ENCODE measurements at regions not wholly inside any gene's neighbourhood (a gene's known extent, or its start where the extent isn't known, plus 50 kb on each side); places are given as distances from the start of the nearest gene placed in this dataset.

GRCh38 chr15:39468331-39468730 is 112.5 kb upstream of the THBS1 start:
- TF ChIP-seq TEAD4 (IDR thresholded peaks at IDR 0.05; ENCODE audit: borderline replicate concordance, insufficient read depth) (no peak), USF2 (IDR thresholded peaks at IDR 0.05; ENCODE audit: borderline replicate concordance, low read depth, low read length) (no peak), RAD21 (IDR thresholded peaks at IDR 0.05; ENCODE audit: low read length) (no peak), SIN3A (IDR thresholded peaks at IDR 0.05; ENCODE audit: borderline replicate concordance, low read depth, low read length) (no peak)
- Histone ChIP-seq H3K36me3 (replicated peaks in 1 of 2; ENCODE audit: control insufficient read depth in 1 of 2, insufficient read depth in 2 of 2, low read length in 1 of 2) (no peaks in the 10 kb centered on the region), H3K4me2 (no peak overlapping the region), H4K20me1 (ENCODE audit: insufficient read depth) (no peaks in the 10 kb centered on the region), H3K27me3 (ENCODE audit: insufficient read depth) (no peaks in the 10 kb centered on the region), H3K4me1 (ENCODE audit: control insufficient read depth in 1 of 2, insufficient read depth in 2 of 2, low read depth in 1 of 2, low read length in 1 of 2) (no peaks in the 10 kb centered on the region; a peak in 1 of 4 replicates), H2AFZ (ENCODE audit: low read depth) (no peak overlapping the region), H3K9me3 (no peaks in the 10 kb centered on the region), H3K79me2 (ENCODE audit: insufficient read depth) (no peaks in the 10 kb centered on the region), H3K9me2 (no peaks in the 10 kb centered on the region), H3K4me3 (ENCODE audit: low read depth in 2 of 2, low read length in 1 of 2) (no peak overlapping the region), H3F3A (replicated peaks; ENCODE audit: insufficient read depth) (no peaks in the 10 kb centered on the region), H3K27ac (ENCODE audit: low read depth in 2 of 2, low read length in 1 of 2) (no peak overlapping the region), H3K9ac (no peak overlapping the region)
- ChIA-PET POLR2A (no interaction called here), CTCF (no interaction called here)
- no peak for DNase-seq
- 75% methylated on average over 4 of the region's 4 CpGs for WGBS (ENCODE audit: low lambda C conversion rate)

- no peak for DNase-seq
- TF ChIP-seq RAD21 (IDR thresholded peaks at IDR 0.05; ENCODE audit: low read length) (no peak), USF1 (IDR thresholded peaks at IDR 0.05; ENCODE audit: borderline replicate concordance, low read depth) (no peak), USF2 (IDR thresholded peaks at IDR 0.05; ENCODE audit: borderline replicate concordance, low read depth, low read length) (no peak), CTCF (IDR thresholded peaks at IDR 0.05) (no peak), ZBTB33 (IDR thresholded peaks at IDR 0.05; ENCODE audit: borderline replicate concordance, low read depth) (no peak), POLR2AphosphoS5 (IDR thresholded peaks at IDR 0.05; ENCODE audit: low read depth, low read length) (no peak), GATA2 (CRISPR knock-in tag; IDR thresholded peaks at IDR 0.05) (no peak), GABPA (IDR thresholded peaks at IDR 0.05; ENCODE audit: low read depth) (no peak)
- no peaks in the 10 kb centered on the region for H3K79me2 ChIP-seq (ENCODE audit: insufficient read depth)
- H3K9me3 ChIP-seq, result no peaks in the 10 kb centered on the region
- no peaks in the 10 kb centered on the region for H3K36me3 ChIP-seq (replicated peaks in 1 of 2; ENCODE audit: control insufficient read depth in 1 of 2, insufficient read depth in 2 of 2, low read length in 1 of 2)
- H3K9me2 ChIP-seq, result no peaks in the 10 kb centered on the region
- no peak overlapping the region for H3K9ac ChIP-seq
- no peak overlapping the region for H2AFZ ChIP-seq (ENCODE audit: low read depth)
- no peak overlapping the region for H3K4me3 ChIP-seq (ENCODE audit: low read depth in 2 of 2, low read length in 1 of 2)
- no peaks in the 10 kb centered on the region for H3F3A ChIP-seq (replicated peaks; ENCODE audit: insufficient read depth)
- WGBS (ENCODE audit: low lambda C conversion rate), result 91% methylated on average over 3 of the region's 3 CpGs
- H4K20me1 ChIP-seq (ENCODE audit: insufficient read depth), result no peaks in the 10 kb centered on the region
- no peaks in the 10 kb centered on the region for H3K27me3 ChIP-seq (ENCODE audit: insufficient read depth)
- ChIA-PET CTCF (interaction anchor here (0.9 kb wide), 1 partner anchor 34 kb away, joined by 5 read pairs; no protein-coding TSS in a partner anchor), POLR2A (no interaction called here)
- H3K27ac ChIP-seq (ENCODE audit: low read depth in 2 of 2, low read length in 1 of 2), result no peak overlapping the region
- H3K4me1 ChIP-seq (ENCODE audit: control insufficient read depth in 1 of 2, insufficient read depth in 2 of 2, low read depth in 1 of 2, low read length in 1 of 2), result no peaks in the 10 kb centered on the region; a peak in 1 of 4 replicates
- no peak overlapping the region for H3K4me2 ChIP-seq
These were observed 112.1 kb upstream of the THBS1 start for GRCh38 chr15:39468828-39469227.

Measured in SK-N-SH (cell line).